ENCODE measurements at regions not wholly inside any gene's neighbourhood (a gene's known extent, or its start where the extent isn't known, plus 50 kb on each side); places are given as distances from the start of the nearest gene placed in this dataset.

GRCh38 chr16:11401161-11402050, 56.1 kb downstream of the RMI2 start:
- Mint-ChIP-seq H3K27me3 (peaks cover 9% of the 10 kb centered on the region), H3K27ac (no peak overlapping the region), H3K4me1 (peaks cover 5% of the 10 kb centered on the region), H3K36me3 (ENCODE audit: low read depth) (no peaks in the 10 kb centered on the region), H3K4me3 (no peak overlapping the region)
- H3K9me3 ChIP-seq (ENCODE audit: control insufficient read depth, low read length, poor library complexity, severe bottlenecking), result no peaks in the 10 kb centered on the region
- ATAC-seq (no peak), DNase-seq (no peak)

GRCh38 chr16:11402051-11402744, 56.9 kb downstream of the RMI2 start:
- Mint-ChIP-seq H3K36me3 (ENCODE audit: low read depth) (no peaks in the 10 kb centered on the region), H3K4me1 (peaks cover 5% of the 10 kb centered on the region), H3K27ac (no peak overlapping the region), H3K27me3 (peaks cover 9% of the 10 kb centered on the region), H3K4me3 (no peak overlapping the region)
- ATAC-seq, result no peak
- H3K9me3 ChIP-seq (ENCODE audit: control insufficient read depth, low read length, poor library complexity, severe bottlenecking), result no peaks in the 10 kb centered on the region
- DNase-seq, result no peak

- H3K9me3 ChIP-seq (ENCODE audit: control insufficient read depth, low read length, poor library complexity, severe bottlenecking), result no peaks in the 10 kb centered on the region
- H3K27ac Mint-ChIP-seq, result no peak overlapping the region
- no peak for ATAC-seq
- H3K27me3 Mint-ChIP-seq, result peaks cover 9% of the 10 kb centered on the region
- H3K4me3 Mint-ChIP-seq, result no peak overlapping the region
- DNase-seq, result no peak
- peaks cover 10% of the 10 kb centered on the region for H3K4me1 Mint-ChIP-seq
- H3K36me3 Mint-ChIP-seq (ENCODE audit: low read depth), result no peaks in the 10 kb centered on the region
Measured at GRCh38 chr16:11402745-11403533, 57.7 kb downstream of the RMI2 start.

GRCh38 chr16:11403534-11403795, 58.2 kb downstream of the RMI2 start:
- no peak overlapping the region for H3K4me3 Mint-ChIP-seq
- peaks cover 9% of the 10 kb centered on the region for H3K27me3 Mint-ChIP-seq
- ATAC-seq, result no peak

GRCh38 chr16:11403920-11404319, 58.7 kb downstream of the RMI2 start:
- Mint-ChIP-seq H3K27ac (no peak overlapping the region), H3K27me3 (peaks cover 9% of the 10 kb centered on the region), H3K4me1 (peaks cover 10% of the 10 kb centered on the region), H3K4me3 (no peak overlapping the region), H3K36me3 (ENCODE audit: low read depth) (no peaks in the 10 kb centered on the region)
- H3K9me3 ChIP-seq (ENCODE audit: control insufficient read depth, low read length, poor library complexity, severe bottlenecking), result no peaks in the 10 kb centered on the region
- ATAC-seq (no peak), DNase-seq (no peak)

More at GRCh38 chr16:11403534-11403795, 58.2 kb downstream of the RMI2 start:
- no peak for DNase-seq
- H3K9me3 ChIP-seq (ENCODE audit: control insufficient read depth, low read length, poor library complexity, severe bottlenecking), result no peaks in the 10 kb centered on the region
- H3K27ac Mint-ChIP-seq, result no peak overlapping the region
- H3K4me1 Mint-ChIP-seq, result peaks cover 10% of the 10 kb centered on the region
- no peaks in the 10 kb centered on the region for H3K36me3 Mint-ChIP-seq (ENCODE audit: low read depth)

- DNase-seq (no peak), ATAC-seq (no peak)
- no peaks in the 10 kb centered on the region for H3K9me3 ChIP-seq (ENCODE audit: control insufficient read depth, low read length, poor library complexity, severe bottlenecking)
- H3K27ac Mint-ChIP-seq, result peak overlapping the region; percentile 47
- no peak overlapping the region for H3K4me3 Mint-ChIP-seq
- H3K27me3 Mint-ChIP-seq, result peaks cover 9% of the 10 kb centered on the region
- H3K4me1 Mint-ChIP-seq, result peaks cover 10% of the 10 kb centered on the region
- H3K36me3 Mint-ChIP-seq (ENCODE audit: low read depth), result no peaks in the 10 kb centered on the region
Measured at GRCh38 chr16:11404603-11405002, 59.3 kb downstream of the RMI2 start.

- H3K4me1 Mint-ChIP-seq, result peaks cover 10% of the 10 kb centered on the region
- H3K36me3 Mint-ChIP-seq (ENCODE audit: low read depth), result no peaks in the 10 kb centered on the region
- H3K27me3 Mint-ChIP-seq, result peaks cover 9% of the 10 kb centered on the region
- no peaks in the 10 kb centered on the region for H3K9me3 ChIP-seq (ENCODE audit: control insufficient read depth, low read length, poor library complexity, severe bottlenecking)
- ATAC-seq (peak; percentile 49), DNase-seq (peak in 1 of 3 donors; percentile 25)
- H3K27ac Mint-ChIP-seq, result peak overlapping the region; percentile 21
- no peak overlapping the region for H3K4me3 Mint-ChIP-seq
Measured at GRCh38 chr16:11405331-11406176, 60.3 kb downstream of the RMI2 start.

- no peaks in the 10 kb centered on the region for H3K36me3 Mint-ChIP-seq (ENCODE audit: low read depth)
- DNase-seq, result no peak
- H3K27ac Mint-ChIP-seq, result peak overlapping the region; percentile 21
- no peaks in the 10 kb centered on the region for H3K9me3 ChIP-seq (ENCODE audit: control insufficient read depth, low read length, poor library complexity, severe bottlenecking)
- H3K4me1 Mint-ChIP-seq, result peaks cover 10% of the 10 kb centered on the region
- no peak for ATAC-seq
- no peak overlapping the region for H3K4me3 Mint-ChIP-seq
- peaks cover 9% of the 10 kb centered on the region for H3K27me3 Mint-ChIP-seq
Measured at GRCh38 chr16:11406177-11406560, 60.9 kb downstream of the RMI2 start.

- peaks cover 9% of the 10 kb centered on the region for H3K27me3 Mint-ChIP-seq
- no peaks in the 10 kb centered on the region for H3K36me3 Mint-ChIP-seq (ENCODE audit: low read depth)
- no peaks in the 10 kb centered on the region for H3K9me3 ChIP-seq (ENCODE audit: control insufficient read depth, low read length, poor library complexity, severe bottlenecking)
- H3K27ac Mint-ChIP-seq, result peak overlapping the region; percentile 56
- no peak overlapping the region for H3K4me3 Mint-ChIP-seq
- DNase-seq (peak in 2 of 3 donors; percentile 17 to 59), ATAC-seq (peak; percentile 81)
- peaks cover 15% of the 10 kb centered on the region for H3K4me1 Mint-ChIP-seq
Measured at GRCh38 chr16:11407047-11407982, 62.1 kb downstream of the RMI2 start.

GRCh38 chr16:11408216-11408615, 63.0 kb downstream of the RMI2 start:
- Mint-ChIP-seq H3K27me3 (peaks cover 9% of the 10 kb centered on the region), H3K4me1 (peaks cover 15% of the 10 kb centered on the region), H3K36me3 (ENCODE audit: low read depth) (no peaks in the 10 kb centered on the region), H3K4me3 (no peak overlapping the region), H3K27ac (no peak overlapping the region)
- H3K9me3 ChIP-seq (ENCODE audit: control insufficient read depth, low read length, poor library complexity, severe bottlenecking), result no peaks in the 10 kb centered on the region
- no peak for ATAC-seq
- DNase-seq, result no peak

GRCh38 chr16:11409398-11409797, 64.1 kb downstream of the RMI2 start:
- Mint-ChIP-seq H3K27ac (no peak overlapping the region), H3K27me3 (peaks cover 4% of the 10 kb centered on the region), H3K36me3 (ENCODE audit: low read depth) (no peaks in the 10 kb centered on the region), H3K4me1 (peaks cover 15% of the 10 kb centered on the region), H3K4me3 (no peak overlapping the region)
- DNase-seq, result no peak
- H3K9me3 ChIP-seq (ENCODE audit: control insufficient read depth, low read length, poor library complexity, severe bottlenecking), result no peaks in the 10 kb centered on the region
- ATAC-seq, result no peak

Data from T-helper 17 cell (primary cell).